Endothelial cell of umbilical vein (primary cell): ENCODE measurements at regions not wholly inside any gene's neighbourhood (a gene's known extent, or its start where the extent isn't known, plus 50 kb on each side); places are given as distances from the start of the nearest gene placed in this dataset.

Source experiments
- BruUV-seq: library from RNA; stranded (reverse); fragments of 400-500 nt; replicated peaks from 2 replicates; lab custom pipeline; 2021; lab: Mats Ljungman, UMichigan
- CTCF ChIA-PET: fragments of 300-600, 350-600 bp; sonication (Branson Sonifier 250); formaldehyde crosslinking; loops from one replicate; lab custom pipeline; 2021; ENCODE audit warnings: antibody characterized with exemption, inconsistent platforms; lab: Charles Lee
- POLR2A ChIA-PET: fragments of 300-600, 350-600 bp; sonication (Branson Sonifier 250); formaldehyde crosslinking; loops from one replicate; lab custom pipeline; 2021; ENCODE audit warnings: antibody characterized with exemption, inconsistent platforms; lab: Charles Lee
- DNase-seq: peaks from one replicate; pipeline ENCODE4 v3.0.0-alpha.2; 2011; ENCODE audit warnings: low read depth, low spot score
- FAIRE-seq: peaks from 2 replicates; lab custom pipeline; 2011; peaks lifted over from hg19 to GRCh38; lab: Jason Lieb, UNC
- H2AFZ ChIP-seq: 2 replicates; pipeline ENCODE4 v1.6.0; 2012; ENCODE audit warnings: low read depth, low read length, control low read depth, inconsistent platforms
- H3K27ac ChIP-seq: 2 replicates; pipeline ENCODE4 v1.5.1; 2011; ENCODE audit warnings: low read depth, mild to moderate bottlenecking, control low read depth, low read length, moderate library complexity; ENCODE audit not compliant: insufficient read depth
- H3K27me3 ChIP-seq, 2 experiments: 2 replicates each; pipeline versions ENCODE4 v1.6.0 to v1.6.1; 2011; ENCODE audit warnings: low read length in 2 of 2, mixed read lengths in 1 of 2; ENCODE audit not compliant: control insufficient read depth in 2 of 2, insufficient read depth in 2 of 2
- H3K36me3 ChIP-seq, 2 experiments: 2 replicates in 1 of 2; 3 replicates in 1 of 2; pipeline ENCODE4 v1.5.1; 2011; ENCODE audit warnings: low read length in 2 of 2, mild to moderate bottlenecking in 1 of 2, moderate library complexity in 1 of 2; ENCODE audit not compliant: control insufficient read depth in 2 of 2, insufficient read depth in 2 of 2; ENCODE audit errors: extremely low read depth in 1 of 2
- H3K4me1 ChIP-seq: 3 replicates; pipeline ENCODE4 v1.5.1; 2011; ENCODE audit warnings: mild to moderate bottlenecking, low read length; ENCODE audit not compliant: control insufficient read depth, insufficient read depth; ENCODE audit errors: extremely low read depth
- H3K4me2 ChIP-seq: 2 replicates; pipeline ENCODE4 v1.6.1; 2011; ENCODE audit warnings: low read length, control low read depth, mixed read lengths; ENCODE audit not compliant: insufficient read depth
- H3K4me3 ChIP-seq, 3 experiments: fragments of 200-600 bp in 1 of 3; sonication (generic), shearing (Covaris generic) in 1 of 3; replicated peaks in 1 of 3; 2 replicates each; pipeline ENCODE4 v1.5.1; 2011 to 2016; ENCODE audit warnings: control low read depth in 3 of 3, low read length in 3 of 3, mild to moderate bottlenecking in 2 of 3, inconsistent platforms in 1 of 3, low read depth in 1 of 3, moderate library complexity in 1 of 3; ENCODE audit not compliant: insufficient read depth in 1 of 3
- H3K79me2 ChIP-seq: 2 replicates; pipeline ENCODE4 v1.6.0; 2012; ENCODE audit warnings: low read length, inconsistent platforms; ENCODE audit not compliant: control insufficient read depth, insufficient read depth
- H3K9ac ChIP-seq: replicated peaks from 2 replicates; pipeline ENCODE3; 2011; ENCODE audit warnings: low read length, control low read depth; ENCODE audit not compliant: insufficient read depth; ENCODE audit errors: extremely low read depth
- H3K9me1 ChIP-seq: replicated peaks from 3 replicates; pipeline ENCODE4 v1.6.0; 2011; ENCODE audit warnings: mild to moderate bottlenecking, low read length; ENCODE audit not compliant: control insufficient read depth, insufficient read depth; ENCODE audit errors: extremely low read depth
- H3K9me3 ChIP-seq: replicated peaks from 2 replicates; pipeline ENCODE4 v1.5.1; 2012; ENCODE audit warnings: low read length, inconsistent platforms; ENCODE audit not compliant: control insufficient read depth, insufficient read depth
- H4K20me1 ChIP-seq: replicated peaks from 2 replicates; pipeline ENCODE3; 2011; ENCODE audit warnings: mild to moderate bottlenecking, low read length; ENCODE audit not compliant: control insufficient read depth, insufficient read depth; ENCODE audit errors: extremely low read depth
- EZH2 ChIP-seq: IDR thresholded peaks from 2 replicates; pipeline ENCODE4 v1.6.1; 2012; ENCODE audit warnings: borderline replicate concordance, low read depth, mild to moderate bottlenecking, moderate library complexity, low read length, inconsistent platforms; ENCODE audit not compliant: severe bottlenecking
- FOS ChIP-seq: IDR thresholded peaks from 2 replicates; pipeline ENCODE4 v1.6.1; 2011; ENCODE audit warnings: mild to moderate bottlenecking, low read length, moderate library complexity, borderline replicate concordance; ENCODE audit not compliant: insufficient read depth
- GATA2 ChIP-seq: IDR thresholded peaks from 2 replicates; pipeline ENCODE4 v1.7.0; 2011; ENCODE audit warnings: low read depth, mild to moderate bottlenecking, moderate library complexity, mixed read lengths, low read length; ENCODE audit not compliant: insufficient read length, insufficient read depth
- JUN ChIP-seq: IDR thresholded peaks from 2 replicates; pipeline ENCODE4 v1.6.1; 2011; ENCODE audit warnings: borderline replicate concordance, low read depth; ENCODE audit not compliant: insufficient read length, insufficient read depth
- MYC ChIP-seq: IDR thresholded peaks from one replicate; pipeline ENCODE4 v1.6.1; 2011; ENCODE audit warnings: mild to moderate bottlenecking, low read depth, low read length
- POLR2A ChIP-seq: IDR thresholded peaks from 2 replicates; pipeline ENCODE4 v1.6.1; 2012; ENCODE audit warnings: low read depth, mild to moderate bottlenecking, control low read depth, low read length
- POLR2AphosphoS5 ChIP-seq: IDR thresholded peaks from 2 replicates; pipeline ENCODE4 v1.6.1; 2012; ENCODE audit warnings: low read depth, mild to moderate bottlenecking, control low read depth, low read length, moderate library complexity; ENCODE audit not compliant: insufficient read depth
- dilution Hi-C: fragments of 300-500 bp; cut with MboI; formaldehyde crosslinking; loops from one replicate; pipeline ENCODE4 v1.15.0; 2019; ENCODE audit warnings: low sequenced_read_pairs; ENCODE audit not compliant: extremely low pct_ligation_motif_present
- intact Hi-C: fragments of 100-400 bp; cut with micrococcal nuclease; formaldehyde crosslinking; loops from one replicate; pipeline ENCODE4 v1.10.0; 2022
- TF ChIP-seq, protein P1 (sequence below): IDR thresholded peaks from 2 replicates; pipeline ENCODE4 v1.6.1; 2011; ENCODE audit not compliant: insufficient read depth, insufficient read length
- TF ChIP-seq, protein P2 (sequence below), 2 donors: IDR thresholded peaks; 1 replicate in 1 of 2; 2 replicates in 1 of 2; pipeline ENCODE4 v1.5.1; 2011; ENCODE audit warnings: low read length in 2 of 2, mild to moderate bottlenecking in 2 of 2, moderate library complexity in 2 of 2, control low read depth in 1 of 2, inconsistent platforms in 1 of 2, low read depth in 1 of 2; ENCODE audit not compliant: insufficient read depth in 1 of 2; ENCODE audit errors: extremely low read depth in 1 of 2

DNA sequence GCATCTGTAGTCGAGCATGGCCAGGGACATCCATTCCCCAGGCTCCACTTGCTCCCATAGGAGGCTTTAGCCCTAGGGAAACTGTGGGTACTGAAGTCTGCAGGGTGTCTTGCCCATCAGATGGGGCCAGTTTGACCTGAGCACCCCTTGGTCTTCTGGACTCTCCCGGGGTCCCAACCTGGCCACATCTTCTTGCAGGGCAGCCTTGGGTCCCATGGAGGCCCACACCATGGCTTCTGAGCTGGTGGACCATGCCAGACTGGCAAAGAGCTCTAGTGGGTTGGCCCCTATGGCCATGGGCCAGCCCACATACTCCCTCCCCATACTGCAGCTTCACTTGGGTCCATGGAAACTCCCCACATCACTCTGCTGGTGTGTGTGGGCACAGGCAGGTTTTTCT is 154.4 kb upstream of the PRLR start:
- Histone ChIP-seq H3K27me3 (no peaks in the 10 kb centered on the region), H3K27ac (no peak overlapping the region), H3K36me3 (no peaks in the 10 kb centered on the region), H3K9ac (no peak overlapping the region), H3K79me2 (no peaks in the 10 kb centered on the region), H3K4me1 (no peaks in the 10 kb centered on the region), H3K4me3 (no peak overlapping the region), H3K9me1 (no peaks in the 10 kb centered on the region), H3K9me3 (no peaks in the 10 kb centered on the region), H4K20me1 (no peaks in the 10 kb centered on the region), H3K4me2 (no peak overlapping the region), H2AFZ (no peak overlapping the region)
- no TSS peak for BruUV-seq
- ChIA-PET POLR2A (no interaction called here), CTCF (no interaction called here)
- DNase-seq (no peak), FAIRE-seq (no peak)
- dilution Hi-C loops (no loop called here), intact Hi-C loops (no loop called here)
- TF ChIP-seq, protein P1, sequence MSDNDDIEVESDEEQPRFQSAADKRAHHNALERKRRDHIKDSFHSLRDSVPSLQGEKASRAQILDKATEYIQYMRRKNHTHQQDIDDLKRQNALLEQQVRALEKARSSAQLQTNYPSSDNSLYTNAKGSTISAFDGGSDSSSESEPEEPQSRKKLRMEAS = no peak
- TF ChIP-seq, protein P2, sequence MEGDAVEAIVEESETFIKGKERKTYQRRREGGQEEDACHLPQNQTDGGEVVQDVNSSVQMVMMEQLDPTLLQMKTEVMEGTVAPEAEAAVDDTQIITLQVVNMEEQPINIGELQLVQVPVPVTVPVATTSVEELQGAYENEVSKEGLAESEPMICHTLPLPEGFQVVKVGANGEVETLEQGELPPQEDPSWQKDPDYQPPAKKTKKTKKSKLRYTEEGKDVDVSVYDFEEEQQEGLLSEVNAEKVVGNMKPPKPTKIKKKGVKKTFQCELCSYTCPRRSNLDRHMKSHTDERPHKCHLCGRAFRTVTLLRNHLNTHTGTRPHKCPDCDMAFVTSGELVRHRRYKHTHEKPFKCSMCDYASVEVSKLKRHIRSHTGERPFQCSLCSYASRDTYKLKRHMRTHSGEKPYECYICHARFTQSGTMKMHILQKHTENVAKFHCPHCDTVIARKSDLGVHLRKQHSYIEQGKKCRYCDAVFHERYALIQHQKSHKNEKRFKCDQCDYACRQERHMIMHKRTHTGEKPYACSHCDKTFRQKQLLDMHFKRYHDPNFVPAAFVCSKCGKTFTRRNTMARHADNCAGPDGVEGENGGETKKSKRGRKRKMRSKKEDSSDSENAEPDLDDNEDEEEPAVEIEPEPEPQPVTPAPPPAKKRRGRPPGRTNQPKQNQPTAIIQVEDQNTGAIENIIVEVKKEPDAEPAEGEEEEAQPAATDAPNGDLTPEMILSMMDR (IDR thresholded peaks at IDR 0.05; ENCODE audit: extremely low read depth in 1 of 2, insufficient read depth in 1 of 2, low read depth in 1 of 2, low read length in 2 of 2) = no peak
- TF ChIP-seq POLR2AphosphoS5 = no peak

DNA sequence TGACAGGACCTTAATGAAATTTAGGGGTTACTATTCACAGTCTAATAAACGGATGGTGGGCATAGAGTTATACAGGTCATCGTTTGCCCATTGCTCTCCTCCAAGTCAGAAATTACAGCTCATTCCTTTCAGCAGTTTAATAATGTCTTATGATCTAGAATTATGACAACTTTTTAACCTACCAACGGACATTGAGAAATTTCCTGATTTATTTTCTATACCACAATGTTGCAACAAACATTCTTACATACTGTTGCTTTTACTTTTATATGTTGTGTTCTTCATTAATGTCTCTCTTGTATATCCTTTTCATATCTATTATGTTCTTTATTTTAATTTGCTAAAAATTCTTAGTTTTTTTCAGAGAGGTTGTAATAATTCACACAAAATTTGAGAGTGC is 152.8 kb upstream of the PRLR start:
- Histone ChIP-seq H3K9me1 (no peaks in the 10 kb centered on the region), H3K4me2 (no peak overlapping the region), H3K27me3 (no peaks in the 10 kb centered on the region), H3K27ac (no peak overlapping the region), H4K20me1 (no peaks in the 10 kb centered on the region), H3K4me1 (no peaks in the 10 kb centered on the region), H3K79me2 (no peaks in the 10 kb centered on the region), H3K9me3 (no peaks in the 10 kb centered on the region), H3K4me3 (no peak overlapping the region), H2AFZ (no peak overlapping the region), H3K36me3 (no peaks in the 10 kb centered on the region), H3K9ac (no peak overlapping the region)
- dilution Hi-C loops (no loop called here), intact Hi-C loops (no loop called here)
- TF ChIP-seq EZH2 (no peak), POLR2A (no peak), FOS (no peak), POLR2AphosphoS5 (no peak), GATA2 (no peak), MYC (no peak), JUN (no peak)
- TF ChIP-seq, protein P1 = no peak
- TF ChIP-seq, protein P2 (IDR thresholded peaks at IDR 0.05; ENCODE audit: extremely low read depth in 1 of 2, insufficient read depth in 1 of 2, low read depth in 1 of 2, low read length in 2 of 2) = no peak
- CTCF ChIA-PET = no interaction called here
- no TSS peak for BruUV-seq
- POLR2A ChIA-PET = no interaction called here
- no peak for DNase-seq
- FAIRE-seq = no peak
